ENCODE measurements at regions not wholly inside any gene's neighbourhood (a gene's known extent, or its start where the extent isn't known, plus 50 kb on each side); places are given as distances from the start of the nearest gene placed in this dataset.

DNA sequence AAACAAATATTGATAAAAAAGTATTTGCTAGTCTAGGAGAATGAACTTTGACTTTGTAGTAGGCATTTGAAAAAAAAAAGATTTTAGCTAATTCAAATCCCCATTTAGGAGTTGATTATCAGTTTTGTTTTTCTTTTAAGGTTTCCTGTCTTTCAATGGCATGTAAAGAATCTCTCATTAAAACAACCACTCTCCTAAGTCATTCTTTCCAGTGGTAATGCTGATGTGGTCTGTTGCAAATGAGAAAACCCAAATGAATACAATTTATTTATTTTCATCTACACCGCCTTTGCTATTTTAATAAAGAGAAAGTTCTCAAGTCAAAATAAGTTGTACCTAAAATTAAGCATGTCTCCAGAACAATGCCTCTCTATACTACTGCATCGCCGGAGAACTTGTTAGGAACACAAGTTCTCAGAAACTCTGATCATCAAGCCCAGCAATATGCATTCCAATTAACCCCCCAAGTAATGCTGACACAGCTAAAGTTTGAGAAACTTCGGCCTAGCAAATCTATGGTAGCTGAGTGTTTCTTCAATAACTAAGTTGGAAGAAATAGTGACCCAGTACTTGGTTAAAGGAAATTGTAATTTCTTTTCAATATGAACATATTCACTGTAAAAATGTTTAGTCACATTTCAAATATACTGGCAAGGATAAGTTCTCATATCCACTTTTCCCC lies 255.1 kb downstream of the PTPRC start:
- FAIRE-seq = no peak
- H3K9ac ChIP-seq (ENCODE audit: control insufficient read depth, insufficient read depth, low read length) = no peak overlapping the region
- no peak for ATAC-seq
- intact Hi-C loops (cut with micrococcal nuclease; ENCODE audit: unreplicated experiment) (no loop called here), in situ Hi-C loops (cut with MboI) (no loop called here)
- H3K27me3 ChIP-seq (replicated peaks in 1 of 2; ENCODE audit: control insufficient read depth in 2 of 2, insufficient read depth in 2 of 2, low read length in 1 of 2) = no peaks in the 10 kb centered on the region
- H3K9me3 ChIP-seq (replicated peaks; ENCODE audit: control insufficient read depth, insufficient read depth, low read length) = no peaks in the 10 kb centered on the region
- no TSS peak for BruUV-seq (replicated peaks)
- TF ChIP-seq CBX5 (IDR thresholded peaks at IDR 0.05; ENCODE audit: low read depth) = no peak
- TF ChIP-seq, protein P1, sequence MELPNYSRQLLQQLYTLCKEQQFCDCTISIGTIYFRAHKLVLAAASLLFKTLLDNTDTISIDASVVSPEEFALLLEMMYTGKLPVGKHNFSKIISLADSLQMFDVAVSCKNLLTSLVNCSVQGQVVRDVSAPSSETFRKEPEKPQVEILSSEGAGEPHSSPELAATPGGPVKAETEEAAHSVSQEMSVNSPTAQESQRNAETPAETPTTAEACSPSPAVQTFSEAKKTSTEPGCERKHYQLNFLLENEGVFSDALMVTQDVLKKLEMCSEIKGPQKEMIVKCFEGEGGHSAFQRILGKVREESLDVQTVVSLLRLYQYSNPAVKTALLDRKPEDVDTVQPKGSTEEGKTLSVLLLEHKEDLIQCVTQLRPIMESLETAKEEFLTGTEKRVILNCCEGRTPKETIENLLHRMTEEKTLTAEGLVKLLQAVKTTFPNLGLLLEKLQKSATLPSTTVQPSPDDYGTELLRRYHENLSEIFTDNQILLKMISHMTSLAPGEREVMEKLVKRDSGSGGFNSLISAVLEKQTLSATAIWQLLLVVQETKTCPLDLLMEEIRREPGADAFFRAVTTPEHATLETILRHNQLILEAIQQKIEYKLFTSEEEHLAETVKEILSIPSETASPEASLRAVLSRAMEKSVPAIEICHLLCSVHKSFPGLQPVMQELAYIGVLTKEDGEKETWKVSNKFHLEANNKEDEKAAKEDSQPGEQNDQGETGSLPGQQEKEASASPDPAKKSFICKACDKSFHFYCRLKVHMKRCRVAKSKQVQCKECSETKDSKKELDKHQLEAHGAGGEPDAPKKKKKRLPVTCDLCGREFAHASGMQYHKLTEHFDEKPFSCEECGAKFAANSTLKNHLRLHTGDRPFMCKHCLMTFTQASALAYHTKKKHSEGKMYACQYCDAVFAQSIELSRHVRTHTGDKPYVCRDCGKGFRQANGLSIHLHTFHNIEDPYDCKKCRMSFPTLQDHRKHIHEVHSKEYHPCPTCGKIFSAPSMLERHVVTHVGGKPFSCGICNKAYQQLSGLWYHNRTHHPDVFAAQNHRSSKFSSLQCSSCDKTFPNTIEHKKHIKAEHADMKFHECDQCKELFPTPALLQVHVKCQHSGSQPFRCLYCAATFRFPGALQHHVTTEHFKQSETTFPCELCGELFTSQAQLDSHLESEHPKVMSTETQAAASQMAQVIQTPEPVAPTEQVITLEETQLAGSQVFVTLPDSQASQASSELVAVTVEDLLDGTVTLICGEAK (IDR thresholded peaks at IDR 0.05; ENCODE audit: borderline replicate concordance) = no peak
- no peak for TF ChIP-seq MTA3 (IDR thresholded peaks at IDR 0.05; ENCODE audit: borderline replicate concordance, low read length)
- TF ChIP-seq, protein P2, sequence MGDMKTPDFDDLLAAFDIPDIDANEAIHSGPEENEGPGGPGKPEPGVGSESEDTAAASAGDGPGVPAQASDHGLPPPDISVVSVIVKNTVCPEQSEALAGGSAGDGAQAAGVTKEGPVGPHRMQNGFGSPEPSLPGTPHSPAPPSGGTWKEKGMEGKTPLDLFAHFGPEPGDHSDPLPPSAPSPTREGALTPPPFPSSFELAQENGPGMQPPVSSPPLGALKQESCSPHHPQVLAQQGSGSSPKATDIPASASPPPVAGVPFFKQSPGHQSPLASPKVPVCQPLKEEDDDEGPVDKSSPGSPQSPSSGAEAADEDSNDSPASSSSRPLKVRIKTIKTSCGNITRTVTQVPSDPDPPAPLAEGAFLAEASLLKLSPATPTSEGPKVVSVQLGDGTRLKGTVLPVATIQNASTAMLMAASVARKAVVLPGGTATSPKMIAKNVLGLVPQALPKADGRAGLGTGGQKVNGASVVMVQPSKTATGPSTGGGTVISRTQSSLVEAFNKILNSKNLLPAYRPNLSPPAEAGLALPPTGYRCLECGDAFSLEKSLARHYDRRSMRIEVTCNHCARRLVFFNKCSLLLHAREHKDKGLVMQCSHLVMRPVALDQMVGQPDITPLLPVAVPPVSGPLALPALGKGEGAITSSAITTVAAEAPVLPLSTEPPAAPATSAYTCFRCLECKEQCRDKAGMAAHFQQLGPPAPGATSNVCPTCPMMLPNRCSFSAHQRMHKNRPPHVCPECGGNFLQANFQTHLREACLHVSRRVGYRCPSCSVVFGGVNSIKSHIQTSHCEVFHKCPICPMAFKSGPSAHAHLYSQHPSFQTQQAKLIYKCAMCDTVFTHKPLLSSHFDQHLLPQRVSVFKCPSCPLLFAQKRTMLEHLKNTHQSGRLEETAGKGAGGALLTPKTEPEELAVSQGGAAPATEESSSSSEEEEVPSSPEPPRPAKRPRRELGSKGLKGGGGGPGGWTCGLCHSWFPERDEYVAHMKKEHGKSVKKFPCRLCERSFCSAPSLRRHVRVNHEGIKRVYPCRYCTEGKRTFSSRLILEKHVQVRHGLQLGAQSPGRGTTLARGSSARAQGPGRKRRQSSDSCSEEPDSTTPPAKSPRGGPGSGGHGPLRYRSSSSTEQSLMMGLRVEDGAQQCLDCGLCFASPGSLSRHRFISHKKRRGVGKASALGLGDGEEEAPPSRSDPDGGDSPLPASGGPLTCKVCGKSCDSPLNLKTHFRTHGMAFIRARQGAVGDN (IDR thresholded peaks at IDR 0.05) = no peak
- no peak for TF ChIP-seq GATAD2B (conservative IDR thresholded peaks at IDR 0.05; ENCODE audit: low read depth)
- TF ChIP-seq EZH2 (IDR thresholded peaks at IDR 0.05; ENCODE audit: borderline replicate concordance, control insufficient read depth, low read depth, low read length) = no peak
- no peak for TF ChIP-seq POLR2AphosphoS5 (IDR thresholded peaks at IDR 0.05; ENCODE audit: low read length)
- no peak for TF ChIP-seq ESRRA (IDR thresholded peaks at IDR 0.05; ENCODE audit: low read length)
- TF ChIP-seq, protein P3, sequence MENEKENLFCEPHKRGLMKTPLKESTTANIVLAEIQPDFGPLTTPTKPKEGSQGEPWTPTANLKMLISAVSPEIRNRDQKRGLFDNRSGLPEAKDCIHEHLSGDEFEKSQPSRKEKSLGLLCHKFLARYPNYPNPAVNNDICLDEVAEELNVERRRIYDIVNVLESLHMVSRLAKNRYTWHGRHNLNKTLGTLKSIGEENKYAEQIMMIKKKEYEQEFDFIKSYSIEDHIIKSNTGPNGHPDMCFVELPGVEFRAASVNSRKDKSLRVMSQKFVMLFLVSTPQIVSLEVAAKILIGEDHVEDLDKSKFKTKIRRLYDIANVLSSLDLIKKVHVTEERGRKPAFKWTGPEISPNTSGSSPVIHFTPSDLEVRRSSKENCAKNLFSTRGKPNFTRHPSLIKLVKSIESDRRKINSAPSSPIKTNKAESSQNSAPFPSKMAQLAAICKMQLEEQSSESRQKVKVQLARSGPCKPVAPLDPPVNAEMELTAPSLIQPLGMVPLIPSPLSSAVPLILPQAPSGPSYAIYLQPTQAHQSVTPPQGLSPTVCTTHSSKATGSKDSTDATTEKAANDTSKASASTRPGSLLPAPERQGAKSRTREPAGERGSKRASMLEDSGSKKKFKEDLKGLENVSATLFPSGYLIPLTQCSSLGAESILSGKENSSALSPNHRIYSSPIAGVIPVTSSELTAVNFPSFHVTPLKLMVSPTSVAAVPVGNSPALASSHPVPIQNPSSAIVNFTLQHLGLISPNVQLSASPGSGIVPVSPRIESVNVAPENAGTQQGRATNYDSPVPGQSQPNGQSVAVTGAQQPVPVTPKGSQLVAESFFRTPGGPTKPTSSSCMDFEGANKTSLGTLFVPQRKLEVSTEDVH (IDR thresholded peaks at IDR 0.05; ENCODE audit: low read depth, partially characterized antibody) = no peak
- CTCF ChIA-PET = interaction anchor here (0.8 to 5.9 kb wide), 8 partner anchors 10 to 219 kb away, joined by 3 to 21 read pairs (median 4); no protein-coding TSS in a partner anchor
- H3K4me2 ChIP-seq (ENCODE audit: control insufficient read depth, insufficient read depth) = no peak overlapping the region
- POLR2A ChIA-PET = interaction anchor here (0.6 kb wide), 1 partner anchor 1298 kb away, joined by 3 read pairs; no protein-coding TSS in a partner anchor
- H3K4me3 ChIP-seq = no peak overlapping the region
- no peaks in the 10 kb centered on the region for H4K20me1 ChIP-seq (ENCODE audit: control insufficient read depth, insufficient read depth)
- DNase-seq (ENCODE audit: low read depth, low spot score) = no peak
- H3K36me3 ChIP-seq (ENCODE audit: control insufficient read depth in 2 of 2, insufficient read depth in 2 of 2, low read length in 1 of 2) = no peaks in the 10 kb centered on the region
- 91% methylated on average over 4 of the region's 4 CpGs for WGBS (ENCODE audit: insufficient coverage, insufficient replicate concordance, low lambda C conversion rate, missing lambda C conversion rate)
- no peak overlapping the region for H3K27ac ChIP-seq (ENCODE audit: control insufficient read depth, insufficient read depth)
- SMC1A ChIA-PET (ENCODE audit: uncharacterized antibody, unreplicated experiment) = interaction anchor here (0.7 to 3.6 kb wide), 11 partner anchors 9 to 349 kb away, joined by 3 to 15 read pairs (median 4); no protein-coding TSS in a partner anchor
- H2AFZ ChIP-seq (ENCODE audit: control insufficient read depth, low read depth, low read length) = no peak overlapping the region
- RAD21 ChIA-PET (ENCODE audit: unreplicated experiment) = interaction anchor here (0.8 to 3.0 kb wide), 10 partner anchors 8 to 350 kb away, joined by 3 to 9 read pairs (median 4); no protein-coding TSS in a partner anchor
- no peaks in the 10 kb centered on the region for H3K4me1 ChIP-seq (ENCODE audit: control insufficient read depth, insufficient read depth, low read length)
- no peaks in the 10 kb centered on the region for H3K79me2 ChIP-seq (ENCODE audit: control insufficient read depth, insufficient read depth, low read length)
